Body of pancreas (tissue), 4 donors: ENCODE measurements at regions not wholly inside any gene's neighbourhood (a gene's known extent, or its start where the extent isn't known, plus 50 kb on each side); places are given as distances from the start of the nearest gene placed in this dataset.

Experiments used
- ATAC-seq: fragments of 150-250 bp; one replicate; pipeline ENCODE4 v1.9.1; 2016
- DNase-seq, 4 donors: peaks; one replicate each; pipeline ENCODE4 v3.0.0-alpha.2; 2019
- H3K27ac ChIP-seq, 4 donors: fragments of 200-600 bp; sonication (generic); 1 replicate in 3 of 4; 2 replicates in 1 of 4; pipeline versions ENCODE4 v1.5.1 to v1.6.1; 2016 to 2019; ENCODE audit warnings: mild to moderate bottlenecking in 1 of 4, mixed read lengths in 1 of 4, moderate library complexity in 1 of 4
- H3K27me3 ChIP-seq, 2 donors: fragments of 200-600 bp; sonication (generic); one replicate each; pipeline ENCODE4 v1.6.0; 2016; ENCODE audit warnings: mild to moderate bottlenecking in 1 of 2
- H3K36me3 ChIP-seq, 2 donors: fragments of 200-600 bp; sonication (generic); replicated peaks in 1 of 2; 2 replicates each; pipeline ENCODE4 v1.5.1; 2016; ENCODE audit warnings: low read depth in 2 of 2; ENCODE audit not compliant: insufficient read depth in 1 of 2
- H3K4me1 ChIP-seq: fragments of 200-600 bp; sonication (generic); one replicate; pipeline ENCODE4 v1.6.0; 2016
- H3K4me3 ChIP-seq, 2 donors: fragments of 200-600 bp; sonication (generic); 1 replicate in 1 of 2; 2 replicates in 1 of 2; pipeline ENCODE4 v1.5.1; 2016 to 2019
- H3K9me3 ChIP-seq, 3 donors: fragments of 200-600 bp; sonication (generic); 1 replicate in 2 of 3; 2 replicates in 1 of 3; pipeline ENCODE4 v1.5.1; 2016
- CTCF ChIP-seq, 7 experiments: fragments of 450-650 bp in 4 of 7; fragments of 200-600 bp in 3 of 7; sonication (generic) in 3 of 7; IDR thresholded peaks; one replicate each; pipeline ENCODE4 v1.5.1; 2016 to 2019; ENCODE audit warnings: antibody characterized with exemption in 7 of 7
- POLR2A ChIP-seq, 3 donors: fragments of 450-650 bp; IDR thresholded peaks; one replicate each; pipeline ENCODE4 v1.6.1; 2016; ENCODE audit warnings: antibody characterized with exemption in 3 of 3, mild to moderate bottlenecking in 2 of 3
- WGBS, 2 donors: methylation state at CpG; one replicate each; pipeline ENCODE4 v1.1.5; 2017; 5-methylcytosine and 5-hydroxymethylcytosine counted together
- intact Hi-C: fragments of 100-400 bp; cut with DNase I; formaldehyde crosslinking; loops from one replicate; pipeline ENCODE4 v1.15.1; 2023

GRCh38 chr4:134364928-134365327, 163.3 kb upstream of the PABPC4L start:
- Histone ChIP-seq H3K27me3 (no peaks in the 10 kb centered on the region), H3K4me3 (no peak overlapping the region), H3K9me3 (no peaks in the 10 kb centered on the region), H3K36me3 (no peaks in the 10 kb centered on the region), H3K27ac (no peak overlapping the region), H3K4me1 (no peaks in the 10 kb centered on the region)
- 92 to 94% methylated on average over 1 of the region's 1 CpG for WGBS, 2 donors
- ATAC-seq: no peak
- intact Hi-C loops: no loop called here
- DNase-seq: no peak
- TF ChIP-seq POLR2A (IDR thresholded peaks at IDR 0.05) (no peak), CTCF (IDR thresholded peaks at IDR 0.05) (no peak)

GRCh38 chr4:134345244-134345643, 143.7 kb upstream of the PABPC4L start:
- H3K27ac ChIP-seq: no peak overlapping the region
- no peaks in the 10 kb centered on the region for H3K27me3 ChIP-seq
- no peak for TF ChIP-seq CTCF (IDR thresholded peaks at IDR 0.05)
- no peak for TF ChIP-seq POLR2A (IDR thresholded peaks at IDR 0.05)
- no peaks in the 10 kb centered on the region for H3K9me3 ChIP-seq
- intact Hi-C loops: no loop called here
- DNase-seq: no peak
- no peaks in the 10 kb centered on the region for H3K36me3 ChIP-seq
- H3K4me3 ChIP-seq: no peak overlapping the region
- WGBS, 2 donors: 33 to 55% methylated on average over 2 of the region's 2 CpGs
- ATAC-seq: no peak
- H3K4me1 ChIP-seq: no peaks in the 10 kb centered on the region

GRCh38 chr4:134343656-134344055, 142.1 kb upstream of the PABPC4L start:
- Histone ChIP-seq H3K4me3 (no peak overlapping the region), H3K27ac (no peak overlapping the region), H3K27me3 (no peaks in the 10 kb centered on the region), H3K36me3 (no peaks in the 10 kb centered on the region), H3K9me3 (no peaks in the 10 kb centered on the region), H3K4me1 (no peaks in the 10 kb centered on the region)
- TF ChIP-seq POLR2A (IDR thresholded peaks at IDR 0.05) (no peak), CTCF (IDR thresholded peaks at IDR 0.05) (no peak)
- intact Hi-C loops: no loop called here
- ATAC-seq (no peak), DNase-seq (no peak)
- WGBS, 2 donors: 80 to 83% methylated on average over 5 of the region's 5 CpGs

GRCh38 chr4:134343081-134343480, 141.5 kb upstream of the PABPC4L start:
- no peak for ATAC-seq
- 1 to 73% methylated on average over 2 of the region's 2 CpGs for WGBS, 2 donors
- H3K27me3 ChIP-seq: no peaks in the 10 kb centered on the region

More at GRCh38 chr4:134343081-134343480, 141.5 kb upstream of the PABPC4L start:
- intact Hi-C loops: no loop called here
- no peaks in the 10 kb centered on the region for H3K4me1 ChIP-seq
- TF ChIP-seq POLR2A (IDR thresholded peaks at IDR 0.05): no peak
- no peak for TF ChIP-seq CTCF (IDR thresholded peaks at IDR 0.05)
- DNase-seq: no peak
- H3K36me3 ChIP-seq: no peaks in the 10 kb centered on the region
- H3K27ac ChIP-seq: no peak overlapping the region
- H3K9me3 ChIP-seq: no peaks in the 10 kb centered on the region
- H3K4me3 ChIP-seq: no peak overlapping the region
